ENCODE measurements at regions not wholly inside any gene's neighbourhood (a gene's known extent, or its start where the extent isn't known, plus 50 kb on each side); places are given as distances from the start of the nearest gene placed in this dataset.

GRCh38 chr14:43674273-43674672 is 832.8 kb downstream of the FSCB start:
- H3K9me3 ChIP-seq (ENCODE audit: control insufficient read depth, insufficient read depth, low read depth, low read length) = no peaks in the 10 kb centered on the region
- CTCF ChIA-PET = no interaction called here
- H3K4me1 ChIP-seq (ENCODE audit: control insufficient read depth, insufficient read depth, low read length) = no peaks in the 10 kb centered on the region
- ATAC-seq (no peak), DNase-seq (ENCODE audit: low read depth, low spot score) (no peak)
- H3K36me3 ChIP-seq (ENCODE audit: control insufficient read depth, insufficient read depth, low read length) = no peaks in the 10 kb centered on the region
- TF ChIP-seq CTCF (IDR thresholded peaks at IDR 0.05) (no peak), SIN3A (IDR thresholded peaks at IDR 0.05; ENCODE audit: borderline replicate concordance, insufficient read depth, low read depth, low read length) (no peak), REST (IDR thresholded peaks at IDR 0.05; ENCODE audit: insufficient read depth in 1 of 2, low read depth in 2 of 2, low read length in 1 of 2) (no peak), TCF7L2 (IDR thresholded peaks at IDR 0.05; ENCODE audit: low read depth, low read length) (no peak), POLR2AphosphoS5 (IDR thresholded peaks at IDR 0.05; ENCODE audit: low read depth, low read length) (no peak)
- no TSS peak for BruUV-seq (replicated peaks)
- POLR2A ChIA-PET = no interaction called here
- H3K27ac ChIP-seq (ENCODE audit: low read length) = no peak overlapping the region
- no peaks in the 10 kb centered on the region for H3K27me3 ChIP-seq (ENCODE audit: control insufficient read depth, insufficient read depth, low read length)
- H3K4me3 ChIP-seq (ENCODE audit: low read depth in 2 of 2, low read length in 2 of 2) = no peak overlapping the region
- intact Hi-C loops (cut with micrococcal nuclease; ENCODE audit: unreplicated experiment) = no loop called here
- in situ Hi-C loops (cut with HindIII; ENCODE audit: low pct_unique_long_range_greater_than_20kb, low sequenced_read_pairs) = no loop called here

- Histone ChIP-seq H3K4me3 (ENCODE audit: low read depth in 2 of 2, low read length in 2 of 2) (no peak overlapping the region), H3K9me3 (ENCODE audit: control insufficient read depth, insufficient read depth, low read depth, low read length) (no peaks in the 10 kb centered on the region), H3K27me3 (ENCODE audit: control insufficient read depth, insufficient read depth, low read length) (no peaks in the 10 kb centered on the region), H3K36me3 (ENCODE audit: control insufficient read depth, insufficient read depth, low read length) (no peaks in the 10 kb centered on the region), H3K27ac (ENCODE audit: low read length) (no peak overlapping the region), H3K4me1 (ENCODE audit: control insufficient read depth, insufficient read depth, low read length) (no peaks in the 10 kb centered on the region)
- BruUV-seq (replicated peaks) = no TSS peak
- intact Hi-C loops (cut with micrococcal nuclease; ENCODE audit: unreplicated experiment) = no loop called here
- in situ Hi-C loops (cut with HindIII; ENCODE audit: low pct_unique_long_range_greater_than_20kb, low sequenced_read_pairs) = no loop called here
- CTCF ChIA-PET = no interaction called here
- DNase-seq (ENCODE audit: low read depth, low spot score) (no peak), ATAC-seq (no peak)
- TF ChIP-seq REST (IDR thresholded peaks at IDR 0.05; ENCODE audit: insufficient read depth in 1 of 2, low read depth in 2 of 2, low read length in 1 of 2) (no peak), SIN3A (IDR thresholded peaks at IDR 0.05; ENCODE audit: borderline replicate concordance, insufficient read depth, low read depth, low read length) (no peak), CTCF (IDR thresholded peaks at IDR 0.05) (no peak), POLR2AphosphoS5 (IDR thresholded peaks at IDR 0.05; ENCODE audit: low read depth, low read length) (no peak), TCF7L2 (IDR thresholded peaks at IDR 0.05; ENCODE audit: low read depth, low read length) (no peak)
- POLR2A ChIA-PET = no interaction called here
Observed at GRCh38 chr14:43671716-43672485, 835.2 kb downstream of the FSCB start.

Data from Panc1 (cell line).